ENCODE measurements at regions not wholly inside any gene's neighbourhood (a gene's known extent, or its start where the extent isn't known, plus 50 kb on each side); places are given as distances from the start of the nearest gene placed in this dataset.

DNA sequence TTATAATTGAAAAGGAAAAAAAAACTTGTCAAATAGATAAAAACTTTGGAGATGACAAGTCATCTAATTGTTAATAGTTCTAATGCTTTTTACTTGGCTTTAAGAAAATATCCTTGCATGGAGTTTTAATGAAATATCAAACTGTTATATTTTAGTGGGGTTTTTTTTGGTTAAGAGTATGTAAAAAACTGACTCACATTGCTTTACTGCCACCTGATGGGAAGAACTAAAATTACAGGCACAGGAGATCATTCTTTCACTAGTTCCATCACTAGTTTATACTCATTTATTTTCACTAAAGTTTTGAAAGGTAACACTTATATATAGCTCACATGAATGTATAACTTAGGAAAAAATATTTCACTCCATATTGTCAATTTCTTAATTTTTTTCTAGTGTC is 309.1 kb downstream of the LMBRD1 start:
- TF ChIP-seq POLR2AphosphoS5 (IDR thresholded peaks at IDR 0.05; ENCODE audit: borderline replicate concordance, low read depth, low read length): no peak
- TF ChIP-seq EZH2 (IDR thresholded peaks at IDR 0.05): no peak
- TF ChIP-seq FOXP2 (optimal IDR thresholded peaks at IDR 0.05; ENCODE audit: control extremely low read depth, extremely low read length, insufficient read depth): no peak

Data from SK-N-MC (cell line).